ENCODE measurements at regions not wholly inside any gene's neighbourhood (a gene's known extent, or its start where the extent isn't known, plus 50 kb on each side); places are given as distances from the start of the nearest gene placed in this dataset.

GRCh38 chr12:131389054-131390013, 321.6 kb upstream of the SFSWAP start (continued):
- no peak for TF ChIP-seq BACH1 (IDR thresholded peaks at IDR 0.05; ENCODE audit: low read length)
- TF ChIP-seq POLR2AphosphoS5 (IDR thresholded peaks at IDR 0.05; ENCODE audit: low read depth, low read length): no peak
- no peak for TF ChIP-seq CTBP2 (IDR thresholded peaks at IDR 0.05; ENCODE audit: borderline replicate concordance, insufficient read depth, insufficient read length, low read length)
- TF ChIP-seq SAP30 (IDR thresholded peaks at IDR 0.05; ENCODE audit: insufficient read depth, insufficient replicate concordance, low read length): no peak
- TF ChIP-seq TAF7 (optimal IDR thresholded peaks at IDR 0.05; ENCODE audit: borderline replicate concordance, low read depth, low read length): no peak
- TF ChIP-seq RAD21 (IDR thresholded peaks at IDR 0.05 in 1 of 2, conservative IDR thresholded peaks at IDR 0.05 in 1 of 2; ENCODE audit: low read depth in 2 of 2, low read length in 2 of 2): no peak
- no peak for TF ChIP-seq GTF2F1 (IDR thresholded peaks at IDR 0.05; ENCODE audit: borderline replicate concordance, low read depth, low read length)
- no peak for TF ChIP-seq BRCA1 (IDR thresholded peaks at IDR 0.05; ENCODE audit: low read depth, low read length)
- no peak for TF ChIP-seq BCL11A (IDR thresholded peaks at IDR 0.05; ENCODE audit: low read depth in 2 of 2, low read length in 2 of 2)
- no peak for TF ChIP-seq SIX5 (IDR thresholded peaks at IDR 0.05; ENCODE audit: low read depth, low read length)
- no peak for TF ChIP-seq CREB1 (IDR thresholded peaks at IDR 0.05)

Data from H1 (cell line).